ENCODE measurements at regions not wholly inside any gene's neighbourhood (a gene's known extent, or its start where the extent isn't known, plus 50 kb on each side); places are given as distances from the start of the nearest gene placed in this dataset.

- TF ChIP-seq POLR2A (IDR thresholded peaks at IDR 0.05; ENCODE audit: low read depth, low read length): no peak
- no peak for TF ChIP-seq CTCF (conservative IDR thresholded peaks at IDR 0.05; ENCODE audit: low read depth, low read length)
- no peak for TF ChIP-seq MAZ (IDR thresholded peaks at IDR 0.05; ENCODE audit: borderline replicate concordance, low read depth, low read length)
- no peak for TF ChIP-seq RCOR1 (IDR thresholded peaks at IDR 0.05; ENCODE audit: insufficient replicate concordance, low read length)
- TF ChIP-seq RFX5 (IDR thresholded peaks at IDR 0.05; ENCODE audit: low read depth, low read length): no peak
- TF ChIP-seq RAD21 (IDR thresholded peaks at IDR 0.05; ENCODE audit: low read length): no peak
- TF ChIP-seq FOS (IDR thresholded peaks at IDR 0.05; ENCODE audit: low read depth, low read length): no peak
Measured at GRCh38 chr2:18381386-18381785, 179.1 kb downstream of the RDH14 start.

Measured in IMR-90 (cell line).